Panc1 (cell line): ENCODE measurements at regions not wholly inside any gene's neighbourhood (a gene's known extent, or its start where the extent isn't known, plus 50 kb on each side); places are given as distances from the start of the nearest gene placed in this dataset. TPM values are rescaled to one million over a fixed set of nuclear protein-coding genes. Genes with fewer than 3 reads are reported as not detected.
"Not testable (repeated sequence)": the region's sequence is repeated elsewhere in the genome, so short reads cannot be mapped to it uniquely, and the experiment has no call there.

Experiments
- ATAC-seq: fragments of 200-7000 bp; cut with Tn5 transposase; 2 replicates; pipeline ENCODE4 v1.9.1; 2020; ENCODE audit warnings: mild to moderate bottlenecking, moderate library complexity
- BruUV-seq: library from RNA; stranded (reverse); fragments of 400-500 nt; replicated peaks from 2 replicates; lab custom pipeline; 2021; lab: Mats Ljungman, UMichigan
- CTCF ChIA-PET: fragments of 300-600 bp; sonication (Branson Sonifier 250); formaldehyde crosslinking; loops from one replicate; lab custom pipeline; 2022; ENCODE audit warnings: antibody characterized with exemption; lab: Charles Lee
- POLR2A ChIA-PET: fragments of 300-600 bp; sonication (Branson Sonifier 250); formaldehyde crosslinking; loops from one replicate; lab custom pipeline; 2022; ENCODE audit warnings: antibody characterized with exemption; lab: Charles Lee
- DNase-seq: peaks from one replicate; pipeline ENCODE4 v3.0.0-alpha.2; 2010; ENCODE audit warnings: low read depth, low spot score
- H3K27ac ChIP-seq: 2 replicates; pipeline ENCODE4 v1.5.1; 2011; ENCODE audit warnings: mild to moderate bottlenecking, low read length, inconsistent platforms
- H3K27me3 ChIP-seq: fragments of 200-500 bp; sonication (Bioruptor generic); 2 replicates; pipeline ENCODE4 v1.6.0; 2014; ENCODE audit warnings: low read length, inconsistent platforms; ENCODE audit not compliant: control insufficient read depth, insufficient read depth
- H3K36me3 ChIP-seq: fragments of 200-500 bp; sonication (Bioruptor generic); 2 replicates; pipeline ENCODE4 v1.5.1; 2014; ENCODE audit warnings: inconsistent platforms, mild to moderate bottlenecking, low read length, moderate library complexity; ENCODE audit not compliant: control insufficient read depth, insufficient read depth
- H3K4me1 ChIP-seq: 2 replicates; pipeline ENCODE4 v1.5.1; 2011; ENCODE audit warnings: inconsistent platforms, mild to moderate bottlenecking, low read length, moderate library complexity; ENCODE audit not compliant: control insufficient read depth, insufficient read depth
- H3K4me3 ChIP-seq, 2 experiments: 2 replicates each; pipeline ENCODE4 v1.5.1; 2011 to 2012; ENCODE audit warnings: low read depth in 2 of 2, low read length in 2 of 2, mild to moderate bottlenecking in 2 of 2, inconsistent platforms in 1 of 2, moderate library complexity in 1 of 2
- H3K9me3 ChIP-seq: fragments of 200-500 bp; sonication (Bioruptor generic); 2 replicates; pipeline ENCODE4 v1.5.1; 2014; ENCODE audit warnings: low read depth, mild to moderate bottlenecking, inconsistent platforms, low read length, moderate library complexity; ENCODE audit not compliant: control insufficient read depth, insufficient read depth
- in situ Hi-C: cut with HindIII; loops from 2 replicates; pipeline ENCODE4 v1.10.0; 2016; ENCODE audit warnings: low sequenced_read_pairs, low pct_unique_long_range_greater_than_20kb
- intact Hi-C: fragments of 100-400 bp; cut with micrococcal nuclease; formaldehyde crosslinking; loops from one replicate; pipeline ENCODE4 v1.10.0; 2022; ENCODE audit not compliant: unreplicated experiment
- microRNA-seq: library from miRNA; unstranded; fragments of <30 nt; microRNA quantifications from one replicate; pipeline ENCODE4 v1.1.0, GENCODE V29; 2020; ENCODE audit not compliant: unreplicated experiment

DNA sequence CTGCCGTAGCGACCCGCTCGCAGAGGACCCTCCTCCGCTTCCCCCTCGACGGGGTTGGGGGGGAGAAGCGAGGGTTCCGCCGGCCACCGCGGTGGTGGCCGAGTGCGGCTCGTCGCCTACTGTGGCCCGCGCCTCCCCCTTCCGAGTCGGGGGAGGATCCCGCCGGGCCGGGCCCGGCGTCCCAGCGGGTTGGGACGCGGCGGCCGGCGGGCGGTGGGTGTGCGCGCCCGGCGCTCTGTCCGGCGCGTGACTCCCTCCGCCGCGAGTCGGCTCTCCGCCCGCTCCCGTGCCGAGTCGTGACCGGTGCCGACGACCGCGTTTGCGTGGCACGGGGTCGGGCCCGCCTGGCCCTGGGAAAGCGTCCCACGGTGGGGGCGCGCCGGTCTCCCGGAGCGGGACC is 2269.7 kb upstream of the TPTE start:
- POLR2A ChIA-PET, H3K36me3 ChIP-seq, H3K4me1 ChIP-seq, H3K27me3 ChIP-seq, H3K4me3 ChIP-seq, in situ Hi-C loops, BruUV-seq, H3K9me3 ChIP-seq, ATAC-seq, CTCF ChIA-PET, H3K27ac ChIP-seq, DNase-seq, intact Hi-C loops: not testable (repeated sequence)

DNA sequence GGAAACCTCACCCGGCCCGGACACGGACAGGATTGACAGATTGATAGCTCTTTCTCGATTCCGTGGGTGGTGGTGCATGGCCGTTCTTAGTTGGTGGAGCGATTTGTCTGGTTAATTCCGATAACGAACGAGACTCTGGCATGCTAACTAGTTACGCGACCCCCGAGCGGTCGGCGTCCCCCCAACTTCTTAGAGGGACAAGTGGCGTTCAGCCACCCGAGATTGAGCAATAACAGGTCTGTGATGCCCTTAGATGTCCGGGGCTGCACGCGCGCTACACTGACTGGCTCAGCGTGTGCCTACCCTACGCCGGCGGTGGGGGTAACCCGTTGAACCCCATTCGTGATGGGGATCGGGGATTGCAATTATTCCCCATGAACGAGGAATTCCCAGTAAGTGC is 2266.3 kb upstream of the TPTE start:
- H3K36me3 ChIP-seq, in situ Hi-C loops, CTCF ChIA-PET, BruUV-seq, H3K4me1 ChIP-seq, H3K27ac ChIP-seq, H3K4me3 ChIP-seq, intact Hi-C loops, POLR2A ChIA-PET, H3K9me3 ChIP-seq, ATAC-seq, H3K27me3 ChIP-seq, DNase-seq: not testable (repeated sequence)

DNA sequence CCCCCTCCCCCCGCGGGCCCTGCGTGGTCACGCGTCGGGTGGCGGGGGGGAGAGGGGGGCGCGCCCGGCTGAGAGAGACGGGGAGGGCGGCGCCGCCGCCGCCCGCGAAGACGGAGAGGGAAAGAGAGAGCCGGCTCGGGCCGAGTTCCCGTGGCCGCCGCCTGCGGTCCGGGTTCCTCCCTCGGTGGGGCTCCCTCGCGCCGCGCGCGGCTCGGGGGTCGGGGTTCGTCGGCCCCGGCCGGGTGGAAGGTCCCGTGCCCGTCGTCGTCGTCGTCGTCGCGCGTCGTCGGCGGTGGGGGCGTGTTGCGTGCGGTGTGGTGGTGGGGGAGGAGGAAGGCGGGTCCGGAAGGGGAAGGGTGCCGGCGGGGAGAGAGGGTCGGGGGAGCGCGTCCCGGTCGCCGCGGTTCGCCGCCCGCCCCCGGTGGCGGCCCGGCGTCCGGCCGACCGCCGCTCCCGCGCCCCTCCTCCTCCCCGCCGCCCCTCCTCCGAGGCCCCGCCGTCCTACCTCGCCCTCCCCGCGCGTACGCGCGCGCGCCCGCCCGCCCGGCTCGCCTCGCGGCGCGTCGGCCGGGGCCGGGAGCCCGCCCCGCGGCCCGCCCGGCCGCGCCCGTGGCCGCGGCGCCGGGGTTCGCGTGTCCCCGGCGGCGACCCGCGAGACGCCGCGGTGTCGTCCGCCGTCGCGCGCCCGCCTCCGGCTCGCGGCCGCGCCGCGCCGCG is 2264.1 kb upstream of the TPTE start:
- H3K4me1 ChIP-seq, POLR2A ChIA-PET, H3K9me3 ChIP-seq, CTCF ChIA-PET, H3K4me3 ChIP-seq, H3K36me3 ChIP-seq, H3K27me3 ChIP-seq, ATAC-seq, in situ Hi-C loops, DNase-seq, BruUV-seq, intact Hi-C loops, H3K27ac ChIP-seq: not testable (repeated sequence)

DNA sequence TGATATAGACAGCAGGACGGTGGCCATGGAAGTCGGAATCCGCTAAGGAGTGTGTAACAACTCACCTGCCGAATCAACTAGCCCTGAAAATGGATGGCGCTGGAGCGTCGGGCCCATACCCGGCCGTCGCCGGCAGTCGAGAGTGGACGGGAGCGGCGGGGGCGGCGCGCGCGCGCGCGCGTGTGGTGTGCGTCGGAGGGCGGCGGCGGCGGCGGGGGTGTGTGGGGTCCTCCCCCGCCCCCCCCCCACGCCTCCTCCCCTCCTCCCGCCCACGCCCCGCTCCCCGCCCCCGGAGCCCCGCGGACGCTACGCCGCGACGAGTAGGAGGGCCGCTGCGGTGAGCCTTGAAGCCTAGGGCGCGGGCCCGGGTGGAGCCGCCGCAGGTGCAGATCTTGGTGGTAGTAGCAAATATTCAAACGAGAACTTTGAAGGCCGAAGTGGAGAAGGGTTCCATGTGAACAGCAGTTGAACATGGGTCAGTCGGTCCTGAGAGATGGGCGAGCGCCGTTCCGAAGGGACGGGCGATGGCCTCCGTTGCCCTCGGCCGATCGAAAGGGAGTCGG is 2261.2 kb upstream of the TPTE start:
- CTCF ChIA-PET, H3K4me1 ChIP-seq, intact Hi-C loops, H3K4me3 ChIP-seq, H3K27me3 ChIP-seq, H3K9me3 ChIP-seq, in situ Hi-C loops, H3K27ac ChIP-seq, ATAC-seq, POLR2A ChIA-PET, BruUV-seq, H3K36me3 ChIP-seq, DNase-seq: not testable (repeated sequence)

Small RNAs in the stretch of these regions (microRNA-seq; reads per million reads assigned to microRNA genes)
- gene MIR3648-1 (not detected), gene MIR3687-1 (not detected), gene MIR6724-1 (not detected), gene MIR6724-2 (not detected)
